Right lung (tissue), 2 donors: ENCODE measurements at regions not wholly inside any gene's neighbourhood (a gene's known extent, or its start where the extent isn't known, plus 50 kb on each side); places are given as distances from the start of the nearest gene placed in this dataset.
"Not testable (repeated sequence)": the region's sequence is repeated elsewhere in the genome, so short reads cannot be mapped to it uniquely, and the experiment has no call there.

Source experiments
- DNase-seq, 2 donors: peaks; one replicate each; pipeline ENCODE4 v3.0.0-alpha.2; 2013

GRCh38 chr9:1554081-1555035 lies 460.8 kb upstream of the SMARCA2 start:
- peak; percentile 52 to 56 for DNase-seq

- DNase-seq, result not testable (repeated sequence)
These were observed 456.5 kb upstream of the SMARCA2 start for GRCh38 chr9:1558666-1559065.

- DNase-seq, result no peak
These were observed 439.2 kb upstream of the SMARCA2 start for GRCh38 chr9:1575939-1576338.

- DNase-seq, result no peak
These were observed 434.9 kb upstream of the SMARCA2 start for GRCh38 chr9:1580215-1580614.

- peak in 1 of 2 donors; percentile 2 for DNase-seq
These were observed 433.2 kb upstream of the SMARCA2 start for GRCh38 chr9:1581926-1582325.

- DNase-seq, result no peak
These were observed 423.8 kb upstream of the SMARCA2 start for GRCh38 chr9:1591310-1591709.

- no peak for DNase-seq
These were observed 416.9 kb upstream of the SMARCA2 start for GRCh38 chr9:1598270-1598669.

GRCh38 chr9:1599961-1600360 lies 415.2 kb upstream of the SMARCA2 start:
- DNase-seq, result no peak

- DNase-seq, result peak; percentile 6 to 21
These were observed 410.1 kb upstream of the SMARCA2 start for GRCh38 chr9:1604942-1605560.

GRCh38 chr9:1606253-1606652 lies 408.9 kb upstream of the SMARCA2 start:
- no peak for DNase-seq

- no peak for DNase-seq
These were observed 402.3 kb upstream of the SMARCA2 start for GRCh38 chr9:1612886-1613285.

GRCh38 chr9:1617419-1617818 lies 397.7 kb upstream of the SMARCA2 start:
- DNase-seq, result no peak

- DNase-seq, result peak; percentile 5 to 23
These were observed 395.0 kb upstream of the SMARCA2 start for GRCh38 chr9:1619915-1620710.

- DNase-seq, result no peak
These were observed 377.7 kb upstream of the SMARCA2 start for GRCh38 chr9:1637401-1637800.

- DNase-seq, result no peak
These were observed 376.0 kb upstream of the SMARCA2 start for GRCh38 chr9:1639166-1639565.

- no peak for DNase-seq
These were observed 367.4 kb upstream of the SMARCA2 start for GRCh38 chr9:1647776-1648175.

- DNase-seq, result no peak
These were observed 361.9 kb upstream of the SMARCA2 start for GRCh38 chr9:1653282-1653681.

GRCh38 chr9:1658661-1659362 lies 356.3 kb upstream of the SMARCA2 start:
- no peak for DNase-seq

- DNase-seq, result no peak
These were observed 355.8 kb upstream of the SMARCA2 start for GRCh38 chr9:1659363-1659690.

- DNase-seq, result no peak
These were observed 346.7 kb upstream of the SMARCA2 start for GRCh38 chr9:1668441-1668840.

- no peak for DNase-seq
These were observed 341.8 kb upstream of the SMARCA2 start for GRCh38 chr9:1673300-1673699.

GRCh38 chr9:1676771-1677170 lies 338.4 kb upstream of the SMARCA2 start:
- DNase-seq, result no peak
